OCI-M2 (cell line): ENCODE measurements at regions not wholly inside any gene's neighbourhood (a gene's known extent, or its start where the extent isn't known, plus 50 kb on each side); places are given as distances from the start of the nearest gene placed in this dataset.

Experiments
- DNase-seq: peaks from one replicate; lab custom pipeline; 2025; ENCODE audit not compliant: unreplicated experiment; lab: John Stamatoyannopoulos, UW

DNA sequence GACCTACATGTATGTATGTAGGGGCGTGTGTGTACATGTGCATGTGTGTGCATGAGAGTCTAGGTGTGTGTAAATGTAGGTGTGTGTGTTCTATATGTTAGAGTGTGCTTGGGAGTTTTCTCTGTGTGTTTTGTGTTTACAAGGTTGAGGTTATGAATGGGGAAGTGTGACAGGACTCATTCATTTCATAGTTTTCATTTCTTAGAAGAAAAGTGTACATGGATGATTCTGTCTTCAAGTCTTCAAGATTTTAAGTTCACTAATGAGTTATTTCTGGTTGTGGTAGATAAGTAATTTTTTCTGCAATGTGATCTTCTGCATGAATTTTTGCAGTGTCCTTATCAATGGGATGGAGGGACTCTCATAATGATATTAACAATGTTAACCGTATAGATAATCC is 118.2 kb upstream of the SLC10A2 start:
- no peak for DNase-seq

DNA sequence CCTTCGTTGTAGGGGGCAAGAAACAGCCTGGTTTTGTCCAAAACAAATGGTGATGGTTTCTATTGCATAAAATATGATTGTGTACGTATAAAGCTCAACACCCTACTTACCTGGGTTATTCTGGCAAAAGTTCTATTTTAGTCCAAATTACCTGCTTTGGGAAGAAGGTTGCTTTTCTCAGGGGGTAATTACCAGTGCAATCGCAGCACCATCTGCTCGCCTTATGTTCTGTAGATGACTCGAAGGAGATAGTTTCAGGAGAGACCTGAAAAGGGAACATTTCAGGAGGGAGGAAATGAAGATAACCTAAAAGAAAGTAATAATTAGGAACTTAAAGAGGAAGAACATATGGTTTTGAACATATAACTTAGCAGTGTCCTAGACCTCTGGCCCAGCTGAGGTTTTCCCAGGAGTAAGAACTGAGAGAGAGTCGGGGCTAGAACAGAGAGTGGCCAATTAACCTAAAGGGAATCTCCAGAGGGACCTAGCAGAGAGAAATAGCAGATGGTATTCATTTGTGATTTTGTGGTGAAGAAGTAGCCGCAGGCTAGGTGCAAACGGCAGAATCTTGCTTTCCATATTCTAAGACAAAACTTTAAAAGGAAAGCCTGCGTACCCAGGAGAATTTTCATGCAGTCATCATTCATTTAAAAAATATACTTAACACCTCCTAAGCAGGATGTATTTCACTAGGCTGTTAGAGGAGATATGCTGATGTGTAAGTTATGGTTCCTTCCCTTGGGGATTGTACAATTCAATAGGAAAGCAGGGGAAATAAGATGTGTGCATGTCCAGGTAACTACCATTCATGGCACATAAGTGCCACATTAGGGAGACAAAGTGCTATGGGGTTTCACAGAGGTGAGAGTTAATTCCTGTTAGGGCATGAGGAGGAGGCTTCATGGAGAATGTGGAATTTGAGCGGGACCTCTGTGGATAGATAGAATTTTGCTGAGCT is 113.0 kb upstream of the SLC10A2 start:
- DNase-seq: no peak

DNA sequence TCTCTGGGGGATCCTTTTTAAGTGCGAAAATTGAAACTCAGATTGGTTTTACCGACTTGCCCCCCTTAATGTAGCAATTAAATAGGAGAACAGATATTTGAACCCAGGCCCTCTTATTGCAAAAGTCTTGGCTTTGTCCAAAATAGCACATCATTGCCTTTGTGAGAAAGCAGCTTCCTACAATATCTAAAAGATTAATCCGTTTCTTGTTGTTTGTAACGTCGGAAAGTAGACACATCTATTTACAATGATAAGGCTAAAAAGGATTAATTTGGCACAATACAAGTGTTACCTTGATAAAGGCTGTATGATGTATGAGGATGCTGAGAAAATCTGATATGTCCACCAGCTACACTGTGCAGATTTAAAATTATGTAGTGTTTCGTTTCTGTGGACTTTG is 108.7 kb upstream of the SLC10A2 start:
- DNase-seq: no peak

DNA sequence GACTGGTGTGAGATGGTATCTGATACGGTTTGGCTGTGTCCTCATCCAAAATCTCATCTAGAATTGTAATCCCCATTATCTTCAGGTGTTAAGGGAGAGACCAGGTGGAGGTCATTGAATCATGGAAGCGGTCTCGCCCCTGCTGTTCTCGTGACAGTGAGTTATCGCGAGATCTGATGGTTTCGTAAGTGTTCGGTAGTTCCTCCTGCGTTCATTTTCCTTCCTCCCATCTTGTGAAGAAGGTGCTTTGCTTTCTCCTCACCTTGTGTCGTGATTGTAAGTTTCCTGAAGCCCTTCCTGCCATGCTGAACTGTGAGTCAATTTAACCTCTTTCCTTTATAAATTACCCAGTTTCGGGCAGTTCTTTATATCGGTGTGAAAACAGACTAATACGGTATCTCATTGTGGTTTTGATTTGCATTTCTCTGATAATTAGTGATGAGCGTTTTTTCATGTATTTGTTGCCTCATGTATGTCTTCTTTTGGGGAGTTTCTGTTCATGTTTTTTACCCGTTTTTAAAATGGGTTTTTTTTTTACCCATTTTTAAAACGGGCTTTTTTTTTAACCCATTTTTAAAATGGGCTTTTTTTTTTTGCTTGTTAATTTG is 102.8 kb upstream of the SLC10A2 start:
- DNase-seq: no peak

DNA sequence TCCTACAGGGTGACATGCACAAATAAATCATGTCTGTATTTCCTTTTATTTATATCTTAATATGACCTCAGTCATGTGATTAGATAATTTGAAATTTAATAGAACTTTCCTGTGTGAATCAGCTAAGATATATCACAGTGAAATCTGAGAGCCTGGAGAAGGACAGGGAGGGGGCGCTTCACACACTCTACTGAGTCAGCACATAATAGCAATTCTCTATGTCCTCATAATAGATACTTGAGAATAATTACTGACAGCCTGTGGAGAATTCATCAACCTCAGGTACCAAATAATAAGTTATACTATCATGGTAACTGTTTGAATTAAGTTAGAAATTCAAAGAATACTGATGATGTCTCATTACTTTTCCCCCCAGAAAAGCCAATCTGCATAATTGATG is 98.0 kb upstream of the SLC10A2 start:
- no peak for DNase-seq

DNA sequence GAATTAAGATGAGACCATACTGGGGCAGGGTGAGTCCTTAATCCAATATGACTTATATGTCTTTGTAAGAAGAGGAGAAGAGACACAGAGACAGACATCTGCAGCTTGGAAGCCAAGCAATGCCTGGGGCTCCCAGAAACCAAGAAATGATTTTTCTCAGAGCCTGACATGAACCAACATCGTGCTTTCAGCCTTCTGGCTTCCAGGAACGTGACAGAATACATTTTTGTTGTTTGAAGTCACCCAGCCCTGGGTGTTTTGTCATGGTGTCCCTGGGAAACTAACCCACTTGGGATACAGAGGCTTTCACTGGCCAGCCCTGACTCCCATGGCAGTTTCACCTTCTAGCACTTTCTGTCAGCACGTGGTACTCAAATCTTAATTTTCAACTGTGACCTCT is 95.3 kb upstream of the SLC10A2 start:
- no peak for DNase-seq

DNA sequence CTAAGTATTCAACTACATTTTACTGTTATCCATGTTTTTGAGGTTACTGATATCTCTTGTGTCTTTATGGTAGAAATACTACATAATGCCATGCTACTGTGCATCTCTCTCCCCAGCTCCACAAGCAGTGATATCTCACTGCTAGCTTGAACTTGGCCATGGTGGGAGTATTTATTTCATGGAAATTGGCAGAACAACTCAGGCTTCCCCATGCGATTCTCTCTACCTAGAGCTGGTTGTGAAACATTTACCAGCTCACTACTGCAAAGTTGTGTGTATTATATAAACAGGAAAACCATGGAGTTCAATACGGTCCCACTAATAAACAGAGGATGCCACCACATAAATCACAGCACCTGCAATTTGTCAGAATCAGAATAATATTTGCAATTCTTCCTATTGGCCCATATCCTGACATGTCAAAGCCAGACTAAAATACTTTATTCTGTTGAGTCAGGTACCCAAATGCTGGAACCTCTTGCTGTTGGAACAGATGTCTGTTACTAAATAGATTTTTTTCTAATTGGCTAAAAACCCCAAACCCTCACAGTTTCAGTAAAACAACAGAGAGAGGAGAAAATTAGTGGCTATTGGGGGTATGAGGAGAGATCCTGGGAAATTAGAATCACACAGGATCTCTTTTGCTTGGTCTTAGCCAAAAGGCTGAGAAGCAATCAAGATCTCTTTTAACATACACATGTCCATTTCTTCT is 91.4 kb upstream of the SLC10A2 start:
- no peak for DNase-seq

DNA sequence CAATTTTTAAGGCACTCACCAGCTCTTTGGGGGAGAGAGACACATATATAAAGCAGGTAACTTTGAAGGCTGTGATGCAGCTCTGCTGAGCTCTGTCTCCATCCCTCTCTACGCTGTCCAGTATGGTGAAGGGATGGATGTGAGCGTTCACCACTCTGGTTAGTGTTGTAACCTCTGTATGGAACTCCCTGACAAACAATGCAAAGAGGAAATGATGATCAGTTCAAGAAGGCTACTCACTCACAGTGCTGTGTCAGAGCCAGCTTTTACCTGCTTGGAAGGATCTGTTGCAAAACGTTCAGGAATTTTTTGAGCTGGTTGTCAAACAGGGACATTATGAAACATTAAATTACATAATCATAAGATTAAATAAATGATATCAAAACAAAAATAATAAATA is 90.8 kb upstream of the SLC10A2 start:
- no peak for DNase-seq

DNA sequence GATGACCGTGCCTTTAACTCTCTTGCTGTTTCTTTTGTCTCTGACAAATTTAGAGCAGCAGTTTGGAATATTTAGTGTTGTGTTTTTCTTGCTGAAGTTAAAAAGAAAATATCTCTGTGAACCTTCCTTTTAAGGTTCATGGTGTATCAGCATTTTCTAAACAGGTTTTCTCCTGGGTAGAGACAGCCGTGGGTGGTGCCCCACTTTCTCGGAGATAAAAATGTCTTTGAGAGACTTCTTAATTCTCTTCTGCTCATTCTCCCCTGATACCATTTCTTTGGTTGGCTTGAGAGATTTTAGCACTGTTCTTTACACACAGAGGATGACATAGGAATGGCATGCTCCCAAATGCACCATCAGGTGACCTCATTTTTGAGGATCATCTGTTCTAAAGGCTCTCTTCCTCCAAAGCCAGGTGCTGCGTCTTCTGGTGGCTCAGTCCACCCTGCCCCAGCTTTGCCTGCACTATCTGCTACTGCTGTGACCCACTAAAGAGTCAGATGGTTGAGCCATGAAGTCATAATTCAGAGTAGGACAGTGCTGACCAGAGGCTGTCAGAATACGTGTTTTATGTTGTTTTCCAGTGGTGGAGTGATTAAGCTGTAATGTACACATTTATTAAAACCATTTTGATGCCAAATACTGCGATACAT is 90.3 kb upstream of the SLC10A2 start:
- no peak for DNase-seq

DNA sequence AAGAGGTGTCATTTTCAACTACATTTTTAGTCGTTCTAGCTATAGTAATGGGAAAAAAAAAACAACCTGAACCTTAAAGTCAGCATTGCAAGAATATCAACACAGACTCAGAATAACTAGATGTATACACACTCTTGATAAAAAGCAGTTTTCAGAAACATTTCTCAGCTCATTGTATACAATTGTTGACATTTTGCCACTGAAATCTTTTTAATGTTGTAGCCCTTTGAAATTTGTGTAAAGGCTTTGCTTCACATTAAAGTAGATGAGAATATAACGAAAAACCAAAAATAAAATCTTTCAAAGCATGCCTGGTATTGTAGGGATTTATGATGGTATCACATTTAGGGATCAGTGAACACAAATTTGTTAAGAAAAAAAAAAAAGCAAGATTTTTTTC is 87.2 kb upstream of the SLC10A2 start:
- DNase-seq: no peak

DNA sequence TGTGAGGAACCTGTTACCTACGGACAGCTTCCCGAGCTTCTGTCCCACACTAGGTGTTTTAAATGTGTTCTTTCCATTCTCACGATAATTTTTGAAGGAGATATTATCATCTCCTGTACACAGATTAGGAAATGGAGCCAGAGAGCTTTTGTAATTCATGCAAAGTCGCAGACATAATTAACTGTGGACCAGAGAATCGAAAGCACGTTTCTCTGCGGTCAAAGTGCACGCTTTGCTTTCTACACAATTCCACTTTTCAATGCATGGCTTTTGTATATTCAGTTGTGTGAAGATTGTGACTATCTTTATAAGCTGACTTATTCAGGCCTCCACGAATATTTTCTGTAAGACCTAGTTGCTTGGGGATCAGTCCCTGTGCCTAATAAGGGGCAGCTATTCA is 81.7 kb upstream of the SLC10A2 start:
- no peak for DNase-seq

DNA sequence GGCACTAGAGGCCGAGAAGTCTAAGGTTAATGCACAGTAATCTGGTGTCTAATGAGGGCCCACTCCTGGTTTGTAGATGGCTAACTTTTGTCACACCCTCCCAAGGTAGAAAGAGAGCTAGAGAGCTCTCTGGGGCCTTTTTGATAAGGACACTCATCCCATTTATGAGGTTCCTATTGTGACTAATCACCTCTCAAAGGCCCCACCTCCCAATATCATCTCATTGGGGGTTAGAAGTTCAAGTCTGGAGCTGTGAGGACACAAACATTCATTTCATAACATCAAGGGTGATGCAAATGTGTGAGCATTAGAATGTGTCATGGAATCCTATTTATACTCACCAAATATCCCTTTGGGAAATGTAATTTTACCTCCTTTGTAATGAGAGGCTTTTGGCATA is 79.2 kb upstream of the SLC10A2 start:
- no peak for DNase-seq

DNA sequence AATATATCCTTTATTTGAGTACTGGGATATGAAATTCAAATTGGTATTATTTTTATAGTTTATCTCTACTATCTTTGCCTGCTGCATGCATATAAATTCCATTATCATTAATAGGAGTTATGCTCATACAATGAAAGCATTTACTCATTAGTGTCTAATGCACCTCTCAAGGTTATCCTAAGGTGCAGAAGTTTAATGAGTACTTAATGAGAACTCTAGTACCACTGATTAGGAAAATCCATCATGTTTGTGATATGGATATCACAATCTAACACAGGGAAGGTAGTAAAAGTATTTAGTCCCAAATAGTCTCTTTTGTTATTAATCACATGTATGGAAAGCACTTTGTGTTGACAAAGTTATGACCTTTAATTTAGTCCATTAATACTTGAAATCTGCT is 77.2 kb upstream of the SLC10A2 start:
- DNase-seq: no peak

DNA sequence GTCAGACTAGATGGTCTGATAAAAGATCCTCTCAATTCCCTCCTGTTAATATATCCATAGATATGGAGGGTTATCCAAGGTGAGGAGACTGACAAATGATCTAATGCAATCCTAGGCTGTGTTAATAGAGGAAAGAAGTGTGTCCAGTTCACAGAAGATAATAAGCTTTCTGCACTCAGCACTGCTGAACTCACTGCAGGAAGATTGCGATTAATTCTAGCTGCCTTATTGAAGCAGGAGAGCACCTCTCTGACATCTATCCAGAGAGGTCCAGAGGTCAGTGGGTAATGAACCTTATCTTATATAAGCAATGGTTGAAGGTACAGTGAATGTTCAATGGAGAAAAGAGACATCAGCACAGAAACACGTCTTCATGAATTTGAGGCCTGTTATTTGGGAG is 75.9 kb upstream of the SLC10A2 start:
- no peak for DNase-seq

DNA sequence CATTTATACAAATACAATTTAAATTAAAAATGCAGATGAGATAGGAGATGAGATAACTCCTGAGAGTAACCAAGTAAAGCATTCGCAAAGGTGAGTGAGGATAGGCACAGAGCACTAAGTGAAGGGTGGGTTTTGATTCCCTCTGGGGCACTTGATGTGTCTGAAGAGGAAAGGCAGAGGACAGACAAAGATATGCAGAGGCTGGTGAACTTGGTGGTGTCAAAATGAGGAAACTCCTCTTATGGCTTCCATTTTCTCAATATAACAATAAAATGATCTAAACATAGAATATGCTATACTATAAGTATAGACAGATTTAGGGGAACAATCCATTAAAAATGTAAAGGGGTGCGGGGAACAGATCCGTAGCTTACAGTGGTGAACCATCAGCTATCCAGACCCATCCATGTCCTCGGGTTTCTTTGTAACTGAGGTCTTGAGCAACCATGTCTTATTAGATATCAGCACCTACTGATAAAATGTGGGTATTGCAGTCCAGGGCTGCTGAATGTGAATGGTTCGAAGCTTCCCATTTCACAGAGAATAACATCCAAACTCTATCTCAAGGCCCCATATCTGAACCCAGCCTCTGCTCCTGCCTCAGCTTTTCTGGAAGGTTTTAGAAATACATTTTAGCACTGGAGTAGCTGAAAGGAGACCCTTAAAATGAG is 73.9 kb upstream of the SLC10A2 start:
- DNase-seq: no peak

DNA sequence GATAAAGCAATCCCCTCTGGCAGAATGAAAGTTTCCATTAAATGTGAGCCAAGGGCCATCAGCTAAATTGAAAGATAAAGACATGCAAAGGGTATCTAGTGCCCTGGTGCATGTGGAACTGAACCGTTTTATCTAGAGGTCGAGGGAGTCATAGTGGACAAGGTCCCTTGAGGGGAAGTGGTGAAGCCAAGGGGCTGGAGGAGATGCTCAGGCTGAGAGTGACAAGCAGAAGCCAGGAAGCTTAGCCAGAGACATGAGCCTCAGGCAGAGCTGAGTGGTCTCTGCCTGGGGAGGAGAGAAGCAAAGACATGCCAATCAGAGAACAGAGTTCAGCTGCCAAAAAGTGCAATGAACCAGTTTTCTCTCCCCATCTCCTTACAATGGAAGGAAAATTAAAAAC is 68.1 kb upstream of the SLC10A2 start:
- DNase-seq: no peak

DNA sequence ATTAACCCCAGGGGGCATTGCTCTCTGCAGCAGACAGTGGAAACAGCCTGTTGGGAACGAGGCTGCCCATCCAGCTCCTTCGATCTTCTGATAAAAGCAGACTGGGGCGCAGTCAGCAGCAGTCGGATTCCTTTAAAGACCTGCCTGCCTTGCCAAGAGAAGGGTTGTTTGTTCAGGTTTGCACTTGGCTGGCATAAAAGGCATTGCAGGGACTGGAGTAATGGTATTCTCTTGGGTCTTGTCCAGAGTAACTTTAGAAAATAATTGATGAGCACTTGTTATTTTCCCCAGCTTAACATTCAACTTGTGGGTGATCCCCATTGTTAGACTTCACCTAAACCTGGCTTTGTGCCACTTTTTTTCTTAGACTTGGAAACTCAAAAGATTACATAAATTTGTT is 67.3 kb upstream of the SLC10A2 start:
- no peak for DNase-seq

DNA sequence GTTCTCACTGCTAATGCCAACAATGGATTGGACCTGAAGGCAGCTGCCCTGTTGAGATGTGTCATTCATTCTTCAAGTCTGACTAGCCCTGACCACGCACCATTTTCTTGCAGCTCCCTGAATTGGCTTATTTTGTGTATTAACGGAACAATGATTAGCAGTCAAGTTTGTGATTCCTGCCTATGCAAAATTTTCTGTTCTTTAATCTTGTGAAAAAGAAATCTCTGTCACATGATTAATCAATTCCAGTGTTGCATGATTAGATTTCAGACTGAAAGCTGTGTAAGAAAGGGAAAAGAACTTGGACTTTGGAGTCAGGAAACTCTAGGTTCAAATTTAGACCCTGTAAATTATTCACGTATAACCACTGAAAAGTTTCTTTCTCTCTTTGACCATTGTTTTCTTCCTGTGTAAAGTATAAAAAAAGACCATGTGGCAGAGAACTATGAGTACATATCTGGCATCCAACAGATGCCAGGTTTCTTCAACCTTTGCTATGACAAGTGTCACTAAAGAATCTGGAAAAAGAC is 64.5 kb upstream of the SLC10A2 start:
- no peak for DNase-seq

DNA sequence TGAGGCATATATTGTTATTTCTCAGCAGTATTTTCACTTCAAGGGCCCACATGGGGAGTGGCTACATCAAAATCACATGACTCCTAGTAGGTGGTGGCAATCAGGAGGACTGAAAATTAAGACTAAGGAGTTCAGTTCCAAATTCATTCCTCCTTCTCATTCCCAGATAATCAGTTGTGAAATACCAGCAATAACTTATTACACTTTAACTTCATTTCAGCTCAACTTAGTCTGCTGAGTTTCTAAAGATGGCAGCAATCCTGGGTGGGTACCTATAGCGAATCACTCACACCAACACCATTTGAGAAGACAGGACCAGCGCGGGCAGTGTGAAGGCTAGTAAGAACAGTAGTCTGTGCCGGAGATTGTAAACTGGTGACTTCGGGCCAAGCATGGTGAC is 63.9 kb upstream of the SLC10A2 start:
- DNase-seq: no peak
